Stimulated activated memory B cell treated with anti-CD40 and anti-IgM and Interleukin-4, amounts not matched to agents 10 μg/mL and 1 μg/mL and 100 μg/mL, for 72 hours (primary cell): ENCODE measurements at regions not wholly inside any gene's neighbourhood (a gene's known extent, or its start where the extent isn't known, plus 50 kb on each side); places are given as distances from the start of the nearest gene placed in this dataset.

Experiments
- ATAC-seq: fragments of 150-1000 bp; cut with Tn5 transposase; 2 replicates; pipeline ENCODE4 v1.10.0; 2021
- H3K27ac Mint-ChIP-seq: one replicate; pipeline ENCODE4 v1.8.0; 2022; ENCODE audit warnings: mild to moderate bottlenecking, mixed read lengths
- H3K27me3 Mint-ChIP-seq: one replicate; pipeline ENCODE4 v1.8.0; 2022; ENCODE audit warnings: mixed read lengths
- H3K36me3 Mint-ChIP-seq: one replicate; pipeline ENCODE4 v1.8.0; 2022; ENCODE audit warnings: mixed read lengths
- H3K4me1 Mint-ChIP-seq: one replicate; pipeline ENCODE4 v1.8.0; 2022; ENCODE audit warnings: mixed read lengths
- H3K4me3 Mint-ChIP-seq: one replicate; pipeline ENCODE4 v1.8.0; 2022; ENCODE audit warnings: mild to moderate bottlenecking, moderate library complexity, mixed read lengths
- H3K9me3 Mint-ChIP-seq: one replicate; pipeline ENCODE4 v1.8.0; 2022; ENCODE audit warnings: mixed read lengths

GRCh38 chr4:85402371-85402770, 72.6 kb upstream of the ARHGAP24 start:
- H3K36me3 Mint-ChIP-seq = no peaks in the 10 kb centered on the region
- no peak overlapping the region for H3K27ac Mint-ChIP-seq
- ATAC-seq = no peak
- H3K4me3 Mint-ChIP-seq = no peak overlapping the region
- no peaks in the 10 kb centered on the region for H3K9me3 Mint-ChIP-seq
- H3K4me1 Mint-ChIP-seq = peaks cover 16% of the 10 kb centered on the region
- H3K27me3 Mint-ChIP-seq = no peaks in the 10 kb centered on the region

DNA sequence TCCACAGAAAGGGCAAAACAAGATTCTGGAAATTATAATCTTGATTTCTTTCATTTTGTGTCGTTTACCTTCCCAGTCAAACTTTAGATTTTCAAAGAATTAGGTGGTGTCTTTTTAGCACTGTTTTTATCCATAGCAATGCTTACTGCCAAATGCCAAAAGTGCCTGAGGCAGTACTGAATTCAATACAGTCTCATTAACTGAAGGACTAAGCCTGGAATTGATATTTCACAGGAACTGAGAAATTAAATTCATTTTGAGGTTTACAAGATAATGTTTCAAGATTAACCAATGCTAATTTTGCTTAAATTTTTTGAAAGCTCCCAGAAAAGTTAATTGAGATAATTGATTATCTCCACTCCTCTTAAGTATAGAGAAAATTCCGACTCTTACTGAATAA, 68.8 kb upstream of the ARHGAP24 start:
- H3K4me3 Mint-ChIP-seq = no peak overlapping the region
- H3K36me3 Mint-ChIP-seq = no peaks in the 10 kb centered on the region
- no peaks in the 10 kb centered on the region for H3K4me1 Mint-ChIP-seq
- no peaks in the 10 kb centered on the region for H3K9me3 Mint-ChIP-seq
- no peak overlapping the region for H3K27ac Mint-ChIP-seq
- H3K27me3 Mint-ChIP-seq = no peaks in the 10 kb centered on the region
- ATAC-seq = no peak

- Mint-ChIP-seq H3K36me3 (no peaks in the 10 kb centered on the region), H3K9me3 (no peaks in the 10 kb centered on the region), H3K27me3 (no peaks in the 10 kb centered on the region), H3K27ac (no peak overlapping the region), H3K4me1 (no peaks in the 10 kb centered on the region), H3K4me3 (no peak overlapping the region)
- no peak for ATAC-seq
These were observed 67.4 kb upstream of the ARHGAP24 start for GRCh38 chr4:85407546-85407945.

GRCh38 chr4:85408301-85408700, 66.6 kb upstream of the ARHGAP24 start:
- Mint-ChIP-seq H3K4me1 (no peaks in the 10 kb centered on the region), H3K27me3 (no peaks in the 10 kb centered on the region), H3K27ac (no peak overlapping the region), H3K36me3 (no peaks in the 10 kb centered on the region), H3K4me3 (no peak overlapping the region), H3K9me3 (no peaks in the 10 kb centered on the region)
- ATAC-seq = no peak

DNA sequence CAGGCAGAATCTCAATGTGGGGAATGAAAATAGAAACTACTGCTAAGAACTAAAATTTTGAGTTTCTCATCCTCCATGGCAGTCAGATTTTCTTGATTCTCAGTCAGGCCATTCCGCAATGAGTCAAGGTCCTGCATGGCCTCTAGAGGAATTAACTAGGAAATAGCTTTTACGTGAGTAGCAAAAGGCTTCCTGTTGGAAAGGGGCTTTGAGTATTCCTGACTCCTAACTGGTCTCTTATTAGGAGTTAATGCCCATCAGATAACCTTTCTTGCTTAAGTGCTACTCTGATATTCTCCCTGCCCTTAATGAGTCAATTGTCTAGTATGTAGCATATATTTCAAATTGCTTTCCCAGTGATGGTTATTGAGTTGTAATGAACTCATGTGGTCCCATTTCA, 65.7 kb upstream of the ARHGAP24 start:
- Mint-ChIP-seq H3K4me3 (no peak overlapping the region), H3K27me3 (no peaks in the 10 kb centered on the region), H3K9me3 (no peaks in the 10 kb centered on the region), H3K4me1 (no peaks in the 10 kb centered on the region), H3K27ac (no peak overlapping the region), H3K36me3 (no peaks in the 10 kb centered on the region)
- ATAC-seq = no peak

DNA sequence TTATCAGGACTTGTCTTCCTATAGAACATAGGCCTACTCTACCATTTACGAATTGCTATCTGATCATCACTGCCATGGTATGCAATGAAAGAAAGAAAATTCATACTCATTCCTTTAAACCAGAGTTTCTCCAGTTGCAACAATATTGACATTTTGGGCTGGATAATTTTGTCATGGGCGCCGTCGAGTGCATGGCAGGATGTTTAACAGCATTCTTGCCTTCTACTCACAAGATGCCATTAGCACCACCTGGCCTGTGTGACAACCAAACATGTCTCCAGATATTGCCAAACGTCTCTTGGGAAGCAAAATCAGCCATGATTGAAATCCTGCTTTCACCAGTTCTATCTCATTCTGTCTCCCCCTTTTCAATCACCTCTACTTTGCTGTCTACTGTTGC, 63.6 kb upstream of the ARHGAP24 start:
- H3K36me3 Mint-ChIP-seq = no peaks in the 10 kb centered on the region
- no peak overlapping the region for H3K27ac Mint-ChIP-seq
- no peak for ATAC-seq
- H3K4me3 Mint-ChIP-seq = no peak overlapping the region
- no peaks in the 10 kb centered on the region for H3K9me3 Mint-ChIP-seq
- no peaks in the 10 kb centered on the region for H3K4me1 Mint-ChIP-seq
- no peaks in the 10 kb centered on the region for H3K27me3 Mint-ChIP-seq

DNA sequence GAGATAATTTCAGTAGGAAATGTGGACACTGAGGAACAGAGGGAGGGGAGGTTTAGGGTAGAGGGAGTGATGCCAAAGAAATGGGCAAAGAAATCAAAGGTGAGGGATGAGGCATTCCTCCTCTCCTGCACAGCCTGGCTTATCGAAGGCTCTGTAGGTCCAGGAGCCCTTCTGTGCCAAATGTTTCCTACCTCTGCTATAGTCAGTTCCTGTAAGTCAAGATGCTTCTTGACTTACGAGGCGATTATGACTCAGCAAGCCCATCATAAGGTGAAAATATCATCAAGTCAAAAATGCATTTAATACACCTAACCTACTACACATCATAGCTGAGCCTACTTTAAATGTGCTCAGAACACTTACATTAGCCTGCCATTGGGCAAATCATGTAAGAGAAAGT, 60.0 kb upstream of the ARHGAP24 start:
- H3K27ac Mint-ChIP-seq = no peak overlapping the region
- no peak for ATAC-seq
- no peaks in the 10 kb centered on the region for H3K36me3 Mint-ChIP-seq
- H3K27me3 Mint-ChIP-seq = no peaks in the 10 kb centered on the region
- no peak overlapping the region for H3K4me3 Mint-ChIP-seq
- no peaks in the 10 kb centered on the region for H3K9me3 Mint-ChIP-seq
- H3K4me1 Mint-ChIP-seq = peaks cover 10% of the 10 kb centered on the region

DNA sequence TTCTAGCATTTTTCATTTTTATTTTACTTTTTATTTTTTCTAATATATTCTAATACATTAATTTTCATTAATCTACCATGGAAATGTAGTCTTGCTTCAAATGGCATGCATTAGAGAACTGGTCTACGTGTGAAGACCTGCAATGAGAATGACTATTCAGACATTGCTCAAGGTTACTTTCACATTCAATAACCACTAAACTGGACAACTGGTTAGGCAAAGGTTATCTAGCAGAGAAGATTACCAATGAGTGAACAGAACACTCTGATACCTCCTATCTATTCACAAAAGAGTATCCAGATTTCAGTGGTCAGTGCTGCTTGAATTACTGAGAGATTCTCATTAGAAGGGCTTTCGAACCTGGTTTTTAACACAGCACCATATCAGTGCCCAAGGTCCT, 58.9 kb upstream of the ARHGAP24 start:
- peaks cover 22% of the 10 kb centered on the region for H3K4me1 Mint-ChIP-seq

GRCh38 chr4:85419103-85419502, 55.8 kb upstream of the ARHGAP24 start:
- Mint-ChIP-seq H3K4me1 (peaks cover 33% of the 10 kb centered on the region), H3K4me3 (no peak overlapping the region), H3K9me3 (no peaks in the 10 kb centered on the region), H3K27me3 (no peaks in the 10 kb centered on the region), H3K27ac (no peak overlapping the region), H3K36me3 (no peaks in the 10 kb centered on the region)
- ATAC-seq = no peak

More for the DNA sequence above, 58.9 kb upstream of the ARHGAP24 start:
- Mint-ChIP-seq H3K36me3 (no peaks in the 10 kb centered on the region), H3K9me3 (no peaks in the 10 kb centered on the region), H3K4me3 (no peak overlapping the region), H3K27me3 (no peaks in the 10 kb centered on the region), H3K27ac (no peak overlapping the region)
- ATAC-seq = no peak

DNA sequence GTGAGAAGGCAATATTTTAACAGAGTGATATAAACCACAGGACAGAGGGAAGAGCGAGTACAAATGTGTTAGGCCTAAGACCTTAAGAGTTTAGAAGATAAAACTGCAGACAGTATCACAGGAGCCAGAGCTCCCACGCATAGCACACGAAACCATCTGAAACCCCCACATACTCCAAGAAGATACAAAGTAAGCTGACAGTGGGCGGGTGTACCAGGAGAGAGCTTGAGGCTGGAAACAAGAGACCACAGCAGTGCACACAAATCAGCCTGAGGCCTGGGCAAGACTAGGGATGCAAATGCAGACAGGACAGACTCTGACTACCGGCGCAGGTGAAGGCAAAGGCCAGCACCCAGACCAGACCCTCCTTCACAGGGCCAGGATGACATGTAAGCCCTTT, 54.1 kb upstream of the ARHGAP24 start:
- H3K9me3 Mint-ChIP-seq = no peaks in the 10 kb centered on the region
- no peak overlapping the region for H3K4me3 Mint-ChIP-seq
- H3K27ac Mint-ChIP-seq = peak overlapping the region; percentile 14
- peak; percentile 68 for ATAC-seq
- H3K36me3 Mint-ChIP-seq = no peaks in the 10 kb centered on the region
- peaks cover 33% of the 10 kb centered on the region for H3K4me1 Mint-ChIP-seq
- H3K27me3 Mint-ChIP-seq = no peaks in the 10 kb centered on the region

- peaks cover 30% of the 10 kb centered on the region for H3K4me1 Mint-ChIP-seq
- H3K36me3 Mint-ChIP-seq = no peaks in the 10 kb centered on the region
- no peak overlapping the region for H3K4me3 Mint-ChIP-seq
- peak; percentile 51 for ATAC-seq
- peak overlapping the region; percentile 38 for H3K27ac Mint-ChIP-seq
- no peaks in the 10 kb centered on the region for H3K27me3 Mint-ChIP-seq
- H3K9me3 Mint-ChIP-seq = no peaks in the 10 kb centered on the region
These were observed 51.5 kb upstream of the ARHGAP24 start for GRCh38 chr4:85423431-85423830.
